Neutrophil (primary cell): ENCODE measurements at regions not wholly inside any gene's neighbourhood (a gene's known extent, or its start where the extent isn't known, plus 50 kb on each side); places are given as distances from the start of the nearest gene placed in this dataset.
"Not testable (repeated sequence)": the region's sequence is repeated elsewhere in the genome, so short reads cannot be mapped to it uniquely, and the experiment has no call there.

Experiments
- H3K27ac ChIP-seq: fragments of 200-600 bp; sonication (generic); 2 replicates; pipeline ENCODE4 v1.5.1; 2016; ENCODE audit warnings: mild to moderate bottlenecking, moderate library complexity
- H3K27me3 ChIP-seq: fragments of 200-600 bp; sonication (generic); 2 replicates; pipeline ENCODE4 v1.6.0; 2016; ENCODE audit warnings: mild to moderate bottlenecking
- H3K36me3 ChIP-seq: fragments of 200-600 bp; sonication (generic); 2 replicates; pipeline ENCODE4 v1.5.1; 2017
- H3K4me1 ChIP-seq, 2 experiments: fragments of 200-600 bp in 1 of 2; sonication (generic) in 1 of 2; 1 replicate in 1 of 2; 2 replicates in 1 of 2; pipeline versions ENCODE4 v1.5.1 to v1.6.1; 2013 to 2016; ENCODE audit warnings: low read depth in 1 of 2, low read length in 1 of 2, mild to moderate bottlenecking in 1 of 2, moderate library complexity in 1 of 2; ENCODE audit not compliant: control insufficient read depth in 1 of 2, insufficient read depth in 1 of 2
- H3K4me3 ChIP-seq, 2 experiments: fragments of 200-600 bp in 1 of 2; sonication (generic) in 1 of 2; 1 replicate in 1 of 2; 2 replicates in 1 of 2; pipeline ENCODE4 v1.5.1; 2013 to 2016; ENCODE audit warnings: low read depth in 1 of 2, low read length in 1 of 2, mild to moderate bottlenecking in 1 of 2, moderate library complexity in 1 of 2
- H3K9me3 ChIP-seq: fragments of 200-600 bp; sonication (generic); 2 replicates; pipeline ENCODE4 v1.5.1; 2016
- CTCF ChIP-seq: fragments of 200-600 bp; sonication (generic); IDR thresholded peaks from 2 replicates; pipeline ENCODE4 v1.5.1; 2016; ENCODE audit warnings: antibody characterized with exemption

GRCh38 chr5:2075365-2075764, 192.6 kb upstream of the IRX4 start:
- no peaks in the 10 kb centered on the region for H3K4me1 ChIP-seq
- no peaks in the 10 kb centered on the region for H3K9me3 ChIP-seq
- H3K27ac ChIP-seq, result no peak overlapping the region
- no peak for TF ChIP-seq CTCF
- no peaks in the 10 kb centered on the region for H3K36me3 ChIP-seq
- no peak overlapping the region for H3K4me3 ChIP-seq
- no peaks in the 10 kb centered on the region for H3K27me3 ChIP-seq

- Histone ChIP-seq H3K27me3 (no peaks in the 10 kb centered on the region), H3K4me1 (no peaks in the 10 kb centered on the region), H3K27ac (no peak overlapping the region), H3K4me3 (no peak overlapping the region), H3K9me3 (no peaks in the 10 kb centered on the region), H3K36me3 (no peaks in the 10 kb centered on the region)
- TF ChIP-seq CTCF, result no peak
These were observed 188.8 kb upstream of the IRX4 start for GRCh38 chr5:2071562-2071961.

DNA sequence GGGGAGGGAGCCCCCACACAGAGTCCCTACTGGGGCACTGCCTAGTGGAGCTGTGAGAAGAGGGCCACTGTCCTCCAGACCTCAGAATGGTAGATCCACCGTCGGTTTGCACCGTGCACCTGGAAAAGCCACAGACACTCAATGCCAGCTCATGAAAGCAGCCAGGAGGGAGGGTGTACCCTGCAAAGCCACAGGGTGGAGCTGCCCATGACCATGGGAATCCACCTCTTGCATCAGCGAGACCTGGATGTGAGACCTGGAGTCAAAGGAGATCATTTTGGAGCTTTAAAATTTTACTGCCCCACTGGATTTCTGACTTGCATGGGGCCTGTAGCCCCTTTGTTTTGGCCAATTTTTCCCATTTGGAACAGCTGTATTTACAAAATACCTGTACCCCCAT, 188.1 kb upstream of the IRX4 start:
- not testable (repeated sequence) for H3K9me3 ChIP-seq, H3K4me1 ChIP-seq, H3K36me3 ChIP-seq, H3K27ac ChIP-seq, H3K27me3 ChIP-seq, H3K4me3 ChIP-seq

DNA sequence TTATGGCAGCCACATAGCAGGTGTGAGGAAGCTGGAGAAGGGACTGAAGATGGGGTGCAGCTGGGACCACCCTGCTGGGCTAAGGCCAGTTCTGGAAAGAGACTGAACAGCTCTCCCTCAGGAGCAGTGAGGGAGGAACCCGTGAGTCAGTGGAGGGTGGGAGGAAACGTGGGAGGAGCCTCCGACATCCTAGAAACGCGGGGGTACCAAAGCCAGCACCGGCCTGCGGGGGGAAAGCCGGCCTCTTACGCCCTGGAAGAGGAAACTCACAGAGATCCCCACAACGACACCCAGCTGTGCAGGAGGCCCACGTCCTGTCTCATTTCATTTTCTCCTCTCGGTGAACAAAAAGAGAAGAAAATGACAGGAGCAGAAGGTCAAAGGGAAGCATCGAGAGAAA, 185.8 kb upstream of the IRX4 start:
- no peaks in the 10 kb centered on the region for H3K36me3 ChIP-seq
- no peaks in the 10 kb centered on the region for H3K9me3 ChIP-seq
- no peak overlapping the region for H3K4me3 ChIP-seq
- no peaks in the 10 kb centered on the region for H3K27me3 ChIP-seq
- TF ChIP-seq CTCF, result no peak
- no peak overlapping the region for H3K27ac ChIP-seq
- no peaks in the 10 kb centered on the region for H3K4me1 ChIP-seq

GRCh38 chr5:2066373-2066772, 183.6 kb upstream of the IRX4 start:
- Histone ChIP-seq H3K4me1 (no peaks in the 10 kb centered on the region), H3K4me3 (no peak overlapping the region), H3K27ac (no peak overlapping the region), H3K27me3 (no peaks in the 10 kb centered on the region), H3K9me3 (no peaks in the 10 kb centered on the region), H3K36me3 (no peaks in the 10 kb centered on the region)
- TF ChIP-seq CTCF, result no peak

- not testable (repeated sequence) for H3K27me3 ChIP-seq, H3K9me3 ChIP-seq, H3K4me1 ChIP-seq, H3K36me3 ChIP-seq, H3K4me3 ChIP-seq, H3K27ac ChIP-seq
These were observed 180.7 kb upstream of the IRX4 start for GRCh38 chr5:2063380-2063779.

DNA sequence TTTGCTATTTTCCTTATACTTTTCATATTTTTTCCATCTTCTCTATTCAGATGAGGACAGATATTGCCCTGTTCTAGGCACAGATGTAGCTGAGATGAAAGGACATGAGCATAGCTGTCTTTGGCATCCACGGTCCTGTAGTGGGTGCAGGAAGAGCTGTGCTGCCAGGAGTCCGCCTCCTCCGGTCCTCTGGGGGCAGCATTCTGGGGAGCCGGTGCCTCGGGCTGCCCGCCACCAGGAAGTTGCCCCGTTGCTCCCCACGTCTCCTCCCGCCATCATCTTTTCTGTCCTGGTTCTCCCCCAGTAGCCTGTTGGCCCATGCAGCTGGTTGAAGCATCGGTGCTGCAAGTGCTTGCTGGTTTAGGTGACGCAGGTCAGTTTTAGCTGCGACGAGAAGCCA, 170.0 kb upstream of the IRX4 start:
- H3K27ac ChIP-seq, result no peak overlapping the region
- no peaks in the 10 kb centered on the region for H3K27me3 ChIP-seq
- no peaks in the 10 kb centered on the region for H3K36me3 ChIP-seq
- H3K4me3 ChIP-seq, result no peak overlapping the region
- H3K4me1 ChIP-seq, result no peaks in the 10 kb centered on the region
- H3K9me3 ChIP-seq, result no peaks in the 10 kb centered on the region
- no peak for TF ChIP-seq CTCF
